Colonic mucosa (tissue), 4 donors: ENCODE measurements at regions not wholly inside any gene's neighbourhood (a gene's known extent, or its start where the extent isn't known, plus 50 kb on each side); places are given as distances from the start of the nearest gene placed in this dataset.
"Not testable (repeated sequence)": the region's sequence is repeated elsewhere in the genome, so short reads cannot be mapped to it uniquely, and the experiment has no call there.

ENCODE experiments used
- DNase-seq: peaks from one replicate; pipeline ENCODE4 v3.0.0-alpha.2; 2020
- H3K27ac ChIP-seq: fragments of 200-600 bp; one replicate; pipeline ENCODE4 v1.8.0; 2021
- H3K27me3 ChIP-seq: fragments of 200-600 bp; one replicate; pipeline ENCODE4 v1.8.0; 2021
- H3K36me3 ChIP-seq: fragments of 200-600 bp; one replicate; pipeline ENCODE4 v1.8.0; 2021
- H3K4me1 ChIP-seq: fragments of 200-600 bp; one replicate; pipeline ENCODE4 v1.8.0; 2021; ENCODE audit warnings: mild to moderate bottlenecking
- H3K4me3 ChIP-seq: fragments of 200-600 bp; one replicate; pipeline ENCODE4 v1.8.0; 2021
- H3K9ac ChIP-seq, 2 donors: one replicate each; pipeline ENCODE4 v1.7.0; 2013; ENCODE audit warnings: control low read depth in 2 of 2, low read depth in 2 of 2, low read length in 2 of 2
- H3K9me3 ChIP-seq: fragments of 200-600 bp; one replicate; pipeline ENCODE4 v1.8.0; 2021
- intact Hi-C: fragments of 100-400 bp; cut with DNase I; formaldehyde crosslinking; loops from one replicate; pipeline ENCODE4 v1.14.1; 2022
- donor health status: healthy.
- donor health status: DM: no; HTN: no; CAD: no.
- donor health status: DM: no; HTN: no; CAD: no.

- H3K27ac ChIP-seq, intact Hi-C loops, H3K9me3 ChIP-seq, H3K36me3 ChIP-seq, H3K4me3 ChIP-seq, H3K27me3 ChIP-seq, H3K9ac ChIP-seq, DNase-seq, H3K4me1 ChIP-seq: not testable (repeated sequence)
Observed at GRCh38 chr1:146281522-146281921, 52.7 kb upstream of the NOTCH2NLA start.

DNA sequence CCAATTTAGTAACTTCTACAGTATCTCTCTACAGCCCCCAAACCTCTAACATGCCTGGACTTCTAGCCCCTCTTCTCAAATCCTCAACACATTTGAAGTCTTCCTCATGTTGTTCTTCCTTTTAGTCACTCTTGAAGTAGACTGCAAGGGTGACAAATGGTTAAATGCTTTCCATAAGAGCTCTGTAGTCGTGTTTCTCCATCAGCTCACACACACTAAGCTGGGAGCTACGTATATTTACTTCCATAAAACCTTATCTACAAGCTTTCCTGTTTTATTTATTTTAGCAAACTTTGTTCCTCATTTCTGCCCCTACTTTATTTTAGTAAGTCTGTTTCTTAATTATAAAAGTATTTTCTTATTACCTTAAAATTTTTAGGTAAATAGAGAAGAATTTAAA is 49.9 kb upstream of the NOTCH2NLA start:
- H3K4me1 ChIP-seq, intact Hi-C loops, H3K9ac ChIP-seq, H3K27ac ChIP-seq, H3K9me3 ChIP-seq, H3K36me3 ChIP-seq, H3K4me3 ChIP-seq, DNase-seq, H3K27me3 ChIP-seq: not testable (repeated sequence)
